ENCODE measurements at regions not wholly inside any gene's neighbourhood (a gene's known extent, or its start where the extent isn't known, plus 50 kb on each side); places are given as distances from the start of the nearest gene placed in this dataset.

DNA sequence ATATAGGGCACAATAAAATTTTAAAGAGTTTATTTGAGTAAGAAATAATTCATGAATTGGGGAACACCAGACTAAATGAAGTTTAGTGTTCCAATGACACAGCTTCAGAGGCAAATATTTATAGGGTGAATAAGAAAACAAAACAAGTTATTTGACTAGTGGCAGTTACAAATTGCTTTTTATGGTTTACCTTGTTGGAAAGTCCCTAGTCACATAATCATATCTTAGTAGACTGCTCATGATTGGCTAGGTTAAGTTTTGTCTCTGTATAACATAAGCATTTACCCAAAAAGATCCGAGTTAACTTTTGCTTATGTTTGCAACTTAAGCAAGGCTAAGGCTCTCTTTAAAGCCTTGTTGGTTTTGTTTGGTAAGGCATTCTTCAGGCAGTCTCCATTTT lies 224.7 kb upstream of the MIR17HG start:
- H3K27ac ChIP-seq, result no peak overlapping the region
- TF ChIP-seq POLR2A (IDR thresholded peaks at IDR 0.05) (no peak), EP300 (IDR thresholded peaks at IDR 0.05; ENCODE audit: low read depth) (no peak), POLR2AphosphoS5 (IDR thresholded peaks at IDR 0.05) (no peak)
- TF ChIP-seq, protein P1, sequence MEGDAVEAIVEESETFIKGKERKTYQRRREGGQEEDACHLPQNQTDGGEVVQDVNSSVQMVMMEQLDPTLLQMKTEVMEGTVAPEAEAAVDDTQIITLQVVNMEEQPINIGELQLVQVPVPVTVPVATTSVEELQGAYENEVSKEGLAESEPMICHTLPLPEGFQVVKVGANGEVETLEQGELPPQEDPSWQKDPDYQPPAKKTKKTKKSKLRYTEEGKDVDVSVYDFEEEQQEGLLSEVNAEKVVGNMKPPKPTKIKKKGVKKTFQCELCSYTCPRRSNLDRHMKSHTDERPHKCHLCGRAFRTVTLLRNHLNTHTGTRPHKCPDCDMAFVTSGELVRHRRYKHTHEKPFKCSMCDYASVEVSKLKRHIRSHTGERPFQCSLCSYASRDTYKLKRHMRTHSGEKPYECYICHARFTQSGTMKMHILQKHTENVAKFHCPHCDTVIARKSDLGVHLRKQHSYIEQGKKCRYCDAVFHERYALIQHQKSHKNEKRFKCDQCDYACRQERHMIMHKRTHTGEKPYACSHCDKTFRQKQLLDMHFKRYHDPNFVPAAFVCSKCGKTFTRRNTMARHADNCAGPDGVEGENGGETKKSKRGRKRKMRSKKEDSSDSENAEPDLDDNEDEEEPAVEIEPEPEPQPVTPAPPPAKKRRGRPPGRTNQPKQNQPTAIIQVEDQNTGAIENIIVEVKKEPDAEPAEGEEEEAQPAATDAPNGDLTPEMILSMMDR (IDR thresholded peaks at IDR 0.05), result no peak
- in situ Hi-C loops (cut with MboI; ENCODE audit: low pct_ligation_motif_present in 1 of 4, low pct_unique_long_range_greater_than_20kb in 1 of 4, low sequenced_read_pairs in 3 of 4), result no loop called here
- WGBS, 2 donors (ENCODE audit: low coverage in 1 of 2), result 71 to 80% methylated on average over 1 of the region's 1 CpG
- no peak overlapping the region for H3K4me3 ChIP-seq
- intact Hi-C loops (cut with DNase I; ENCODE audit: low total_unique reads), result no loop called here
- H3K4me1 ChIP-seq, result no peaks in the 10 kb centered on the region
- no peaks in the 10 kb centered on the region for H3K27me3 ChIP-seq
- no peaks in the 10 kb centered on the region for H3K36me3 ChIP-seq
- no peaks in the 10 kb centered on the region for H3K9me3 ChIP-seq
- DNase-seq, result no peak

DNA sequence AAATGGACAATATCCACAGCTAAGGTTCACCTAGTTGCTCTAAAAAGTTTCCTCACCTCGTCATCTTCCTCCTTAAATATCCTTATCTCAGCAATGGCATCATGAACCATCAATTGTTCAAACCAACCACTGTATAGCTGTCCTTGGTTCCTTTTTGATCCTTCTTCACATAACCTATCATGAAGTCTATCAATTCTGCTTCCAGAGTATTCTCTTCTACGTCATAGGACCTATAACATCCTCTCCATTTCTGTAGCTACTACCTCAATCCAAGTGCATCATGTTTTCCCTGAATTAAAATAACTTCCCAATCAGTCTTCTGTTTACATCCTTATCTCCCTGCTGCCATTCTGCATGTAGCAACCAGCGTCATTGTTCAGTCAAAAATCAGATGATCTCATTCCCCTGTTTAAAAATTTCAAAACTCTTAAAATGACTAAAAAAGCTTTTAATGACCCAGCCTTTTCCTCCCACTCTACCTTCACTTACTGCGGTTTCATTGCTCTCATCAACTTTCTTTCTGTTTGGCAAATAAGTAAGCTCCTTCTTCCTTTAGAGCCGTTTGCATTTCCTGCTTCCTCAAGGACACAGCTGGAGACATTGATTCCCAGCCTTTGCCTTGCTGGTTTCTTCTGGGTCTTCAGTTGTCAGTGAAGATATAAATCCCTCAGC lies 223.9 kb upstream of the MIR17HG start:
- Histone ChIP-seq H3K4me3 (no peak overlapping the region), H3K27ac (no peak overlapping the region), H3K4me1 (no peaks in the 10 kb centered on the region), H3K27me3 (no peaks in the 10 kb centered on the region), H3K36me3 (no peaks in the 10 kb centered on the region), H3K9me3 (no peaks in the 10 kb centered on the region)
- WGBS, 2 donors (ENCODE audit: low coverage in 1 of 2), result 37 to 50% methylated on average over 4 to 5 of the region's 5 CpGs
- in situ Hi-C loops (cut with MboI; ENCODE audit: low pct_ligation_motif_present in 1 of 4, low pct_unique_long_range_greater_than_20kb in 1 of 4, low sequenced_read_pairs in 3 of 4), result no loop called here
- TF ChIP-seq POLR2AphosphoS5 (IDR thresholded peaks at IDR 0.05) (no peak), EP300 (IDR thresholded peaks at IDR 0.05; ENCODE audit: low read depth) (no peak), POLR2A (IDR thresholded peaks at IDR 0.05) (no peak)
- TF ChIP-seq, protein P1 (IDR thresholded peaks at IDR 0.05), result no peak
- intact Hi-C loops (cut with DNase I; ENCODE audit: low total_unique reads), result no loop called here
- no peak for DNase-seq

- in situ Hi-C loops (cut with MboI; ENCODE audit: low pct_ligation_motif_present in 1 of 4, low pct_unique_long_range_greater_than_20kb in 1 of 4, low sequenced_read_pairs in 3 of 4), result no loop called here
- Histone ChIP-seq H3K27ac (no peak overlapping the region), H3K27me3 (no peaks in the 10 kb centered on the region), H3K36me3 (no peaks in the 10 kb centered on the region), H3K9me3 (no peaks in the 10 kb centered on the region), H3K4me3 (no peak overlapping the region), H3K4me1 (no peaks in the 10 kb centered on the region)
- no peak for DNase-seq
- WGBS, 2 donors (ENCODE audit: low coverage in 1 of 2), result 60% methylated on average over 4 of the region's 4 CpGs; no CpG with 5 or more reads in 1 of the 2 donors
- TF ChIP-seq EP300 (IDR thresholded peaks at IDR 0.05; ENCODE audit: low read depth), result no peak
- TF ChIP-seq, protein P1 (IDR thresholded peaks at IDR 0.05), result no peak
- TF ChIP-seq POLR2AphosphoS5 (IDR thresholded peaks at IDR 0.05), result no peak
- no peak for TF ChIP-seq POLR2A (IDR thresholded peaks at IDR 0.05)
- intact Hi-C loops (cut with DNase I; ENCODE audit: low total_unique reads), result no loop called here
These were observed 220.7 kb upstream of the MIR17HG start for GRCh38 chr13:91126806-91127205.

GRCh38 chr13:91127995-91128394 lies 219.5 kb upstream of the MIR17HG start:
- no peak for TF ChIP-seq POLR2A (IDR thresholded peaks at IDR 0.05)
- TF ChIP-seq, protein P1 (IDR thresholded peaks at IDR 0.05), result no peak
- TF ChIP-seq POLR2AphosphoS5 (IDR thresholded peaks at IDR 0.05), result no peak
- TF ChIP-seq EP300 (IDR thresholded peaks at IDR 0.05; ENCODE audit: low read depth), result no peak
- Histone ChIP-seq H3K4me1 (no peaks in the 10 kb centered on the region), H3K4me3 (no peak overlapping the region), H3K9me3 (no peaks in the 10 kb centered on the region), H3K36me3 (no peaks in the 10 kb centered on the region), H3K27ac (no peak overlapping the region), H3K27me3 (no peaks in the 10 kb centered on the region)
- 70 to 83% methylated on average over 1 of the region's 1 CpG for WGBS, 2 donors (ENCODE audit: low coverage in 1 of 2)
- in situ Hi-C loops (cut with MboI; ENCODE audit: low pct_ligation_motif_present in 1 of 4, low pct_unique_long_range_greater_than_20kb in 1 of 4, low sequenced_read_pairs in 3 of 4) (no loop called here), intact Hi-C loops (cut with DNase I; ENCODE audit: low total_unique reads) (no loop called here)
- no peak for DNase-seq
